ENCODE measurements at regions not wholly inside any gene's neighbourhood (a gene's known extent, or its start where the extent isn't known, plus 50 kb on each side); places are given as distances from the start of the nearest gene placed in this dataset.
"Not testable (repeated sequence)": the region's sequence is repeated elsewhere in the genome, so short reads cannot be mapped to it uniquely, and the experiment has no call there.

GRCh38 chr12:67716817-67717216 lies 68.3 kb downstream of the DYRK2 start:
- POLR2A ChIA-PET = no interaction called here
- CTCF ChIA-PET = no interaction called here

- POLR2A ChIA-PET, CTCF ChIA-PET: not testable (repeated sequence)
Observed at GRCh38 chr12:67719303-67719702, 70.8 kb downstream of the DYRK2 start.

GRCh38 chr12:67720351-67720856 lies 71.9 kb downstream of the DYRK2 start:
- CTCF ChIA-PET = no interaction called here
- POLR2A ChIA-PET = no interaction called here

- ChIA-PET CTCF (no interaction called here), POLR2A (no interaction called here)
Observed at GRCh38 chr12:67721248-67721647, 72.7 kb downstream of the DYRK2 start.

GRCh38 chr12:67722296-67722695 lies 73.8 kb downstream of the DYRK2 start:
- POLR2A ChIA-PET = no interaction called here
- CTCF ChIA-PET = no interaction called here

- POLR2A ChIA-PET = no interaction called here
- CTCF ChIA-PET = no interaction called here
Observed at GRCh38 chr12:67726868-67727267, 78.3 kb downstream of the DYRK2 start.

GRCh38 chr12:67727702-67728666 lies 79.4 kb downstream of the DYRK2 start:
- ChIA-PET CTCF (interaction anchor here (0.8 kb wide), 1 partner anchor 214 kb away, joined by 3 read pairs; no protein-coding TSS in a partner anchor), POLR2A (no interaction called here)

- POLR2A ChIA-PET = no interaction called here
Observed at GRCh38 chr12:67732857-67733256, 84.3 kb downstream of the DYRK2 start.

GRCh38 chr12:67735868-67736267 lies 87.3 kb downstream of the DYRK2 start:
- ChIA-PET CTCF (no interaction called here), POLR2A (no interaction called here)

More at GRCh38 chr12:67732857-67733256, 84.3 kb downstream of the DYRK2 start:
- CTCF ChIA-PET = interaction anchor here (1.4 kb wide), 1 partner anchor 210 kb away, joined by 4 read pairs; no protein-coding TSS in a partner anchor

- ChIA-PET POLR2A (no interaction called here), CTCF (interaction anchor here (0.7 kb wide), 1 partner anchor 123 kb away, joined by 3 read pairs; no protein-coding TSS in a partner anchor)
Observed at GRCh38 chr12:67740711-67741110, 92.2 kb downstream of the DYRK2 start.

- ChIA-PET POLR2A (no interaction called here), CTCF (no interaction called here)
Observed at GRCh38 chr12:67741270-67741669, 92.7 kb downstream of the DYRK2 start.

- POLR2A ChIA-PET = no interaction called here
- CTCF ChIA-PET = no interaction called here
Observed at GRCh38 chr12:67742461-67742860, 93.9 kb downstream of the DYRK2 start.

- ChIA-PET CTCF (no interaction called here), POLR2A (no interaction called here)
Observed at GRCh38 chr12:67747869-67748742, 99.6 kb downstream of the DYRK2 start.

GRCh38 chr12:67748743-67749040 lies 100.1 kb downstream of the DYRK2 start:
- ChIA-PET POLR2A (no interaction called here), CTCF (no interaction called here)

- ChIA-PET POLR2A (interaction anchor here (0.6 kb wide), 1 partner anchor 434 kb away, joined by 7 read pairs; no protein-coding TSS in a partner anchor), CTCF (no interaction called here)
Observed at GRCh38 chr12:67750513-67751183, 102.1 kb downstream of the DYRK2 start.

- CTCF ChIA-PET = no interaction called here
- POLR2A ChIA-PET = interaction anchor here (0.6 kb wide), 1 partner anchor 434 kb away, joined by 7 read pairs; no protein-coding TSS in a partner anchor
Observed at GRCh38 chr12:67751381-67751928, 102.9 kb downstream of the DYRK2 start.

GRCh38 chr12:67752226-67752732 lies 103.7 kb downstream of the DYRK2 start:
- ChIA-PET POLR2A (no interaction called here), CTCF (no interaction called here)

- ChIA-PET POLR2A (no interaction called here), CTCF (no interaction called here)
Observed at GRCh38 chr12:67754933-67755697, 106.6 kb downstream of the DYRK2 start.

GRCh38 chr12:67757651-67758050 lies 109.1 kb downstream of the DYRK2 start:
- ChIA-PET POLR2A (no interaction called here), CTCF (no interaction called here)
